PC-9 (cell line): ENCODE measurements at regions not wholly inside any gene's neighbourhood (a gene's known extent, or its start where the extent isn't known, plus 50 kb on each side); places are given as distances from the start of the nearest gene placed in this dataset.

Experiments used
- CTCF ChIP-seq: fragments of 200-600 bp; sonication (generic); conservative IDR thresholded peaks from 2 replicates; pipeline ENCODE4 v1.6.1; 2017; ENCODE audit warnings: mixed run types, antibody characterized with exemption, mild to moderate bottlenecking, moderate library complexity
- EZH2 ChIP-seq: fragments of 200-600 bp; sonication (generic); IDR thresholded peaks from 2 replicates; pipeline ENCODE4 v1.8.0; 2017; ENCODE audit warnings: antibody characterized with exemption, low read depth

- no peak for TF ChIP-seq CTCF
- no peak for TF ChIP-seq EZH2
Observed at GRCh38 chr15:70265986-70266385, 168.3 kb upstream of the TLE3 start.
